ENCODE measurements at regions not wholly inside any gene's neighbourhood (a gene's known extent, or its start where the extent isn't known, plus 50 kb on each side); places are given as distances from the start of the nearest gene placed in this dataset.

- Histone ChIP-seq H3K27ac (ENCODE audit: control insufficient read depth, insufficient read depth) (no peak overlapping the region), H3K27me3 (replicated peaks in 1 of 2; ENCODE audit: control insufficient read depth in 2 of 2, insufficient read depth in 2 of 2, low read length in 1 of 2) (no peaks in the 10 kb centered on the region), H3K9ac (ENCODE audit: control insufficient read depth, insufficient read depth, low read length) (no peak overlapping the region), H3K4me2 (ENCODE audit: control insufficient read depth, insufficient read depth) (no peak overlapping the region), H3K4me1 (ENCODE audit: control insufficient read depth, insufficient read depth, low read length) (no peaks in the 10 kb centered on the region), H2AFZ (ENCODE audit: control insufficient read depth, low read depth, low read length) (no peak overlapping the region), H3K36me3 (ENCODE audit: control insufficient read depth in 2 of 2, insufficient read depth in 2 of 2, low read length in 1 of 2) (no peaks in the 10 kb centered on the region), H3K79me2 (ENCODE audit: control insufficient read depth, insufficient read depth, low read length) (no peaks in the 10 kb centered on the region), H3K9me3 (replicated peaks; ENCODE audit: control insufficient read depth, insufficient read depth, low read length) (no peaks in the 10 kb centered on the region), H4K20me1 (ENCODE audit: control insufficient read depth, insufficient read depth) (no peaks in the 10 kb centered on the region), H3K4me3 (no peak overlapping the region)
- ChIA-PET CTCF (no interaction called here), SMC1A (ENCODE audit: uncharacterized antibody, unreplicated experiment) (no interaction called here), POLR2A (no interaction called here), RAD21 (ENCODE audit: unreplicated experiment) (interaction anchor here (0.6 kb wide), 1 partner anchor 972 kb away, joined by 3 read pairs; no protein-coding TSS in a partner anchor)
- intact Hi-C loops (cut with micrococcal nuclease; ENCODE audit: unreplicated experiment) (no loop called here), in situ Hi-C loops (cut with MboI) (no loop called here)
- FAIRE-seq (no peak), ATAC-seq (no peak), DNase-seq (ENCODE audit: low read depth, low spot score) (no peak)
- BruUV-seq (replicated peaks): no TSS peak
- 64% methylated on average over 3 of the region's 3 CpGs for WGBS (ENCODE audit: insufficient coverage, insufficient replicate concordance, low lambda C conversion rate, missing lambda C conversion rate)
- TF ChIP-seq NRF1 (conservative IDR thresholded peaks at IDR 0.05; ENCODE audit: low read depth, low read length) (no peak), SP1 (IDR thresholded peaks at IDR 0.05; ENCODE audit: low read depth, low read length) (no peak), ZNF24 (IDR thresholded peaks at IDR 0.05) (no peak), POLR2AphosphoS2 (IDR thresholded peaks at IDR 0.05; ENCODE audit: low read depth, low read length) (no peak), BCLAF1 (IDR thresholded peaks at IDR 0.05) (no peak), TARDBP (IDR thresholded peaks at IDR 0.05; ENCODE audit: borderline replicate concordance) (no peak), CEBPB (IDR thresholded peaks at IDR 0.05; ENCODE audit: borderline replicate concordance in 1 of 2, low read depth in 2 of 2, low read length in 2 of 2) (no peak), ZNF622 (IDR thresholded peaks at IDR 0.05) (no peak), KDM1A (IDR thresholded peaks at IDR 0.05; ENCODE audit: borderline replicate concordance) (no peak), MYB (IDR thresholded peaks at IDR 0.05; ENCODE audit: borderline replicate concordance, low read depth, low read length) (no peak), RB1 (IDR thresholded peaks at IDR 0.05; ENCODE audit: borderline replicate concordance) (no peak)
Measured at GRCh38 chr1:216836316-216836715, 113.1 kb upstream of the ESRRG start.

Measured in GM12878 (cell line).